NCI-H1105 treated with DMSO at 0.1 percent for 48 hours (cell line): ENCODE measurements at regions not wholly inside any gene's neighbourhood (a gene's known extent, or its start where the extent isn't known, plus 50 kb on each side); places are given as distances from the start of the nearest gene placed in this dataset.

Experiments
- DNase-seq: peaks from one replicate; lab custom pipeline; 2025; lab: John Stamatoyannopoulos, UW

- no peak for DNase-seq
These were observed 56.0 kb downstream of the PLK2 start for GRCh38 chr5:58403822-58404433.

- DNase-seq: no peak
These were observed 58.2 kb downstream of the PLK2 start for GRCh38 chr5:58401701-58402100.

GRCh38 chr5:58400737-58401136, 59.1 kb downstream of the PLK2 start:
- no peak for DNase-seq

GRCh38 chr5:58399951-58400350, 59.9 kb downstream of the PLK2 start:
- DNase-seq: no peak

GRCh38 chr5:58394339-58394738, 65.5 kb downstream of the PLK2 start:
- no peak for DNase-seq

GRCh38 chr5:58393716-58394115, 66.2 kb downstream of the PLK2 start:
- no peak for DNase-seq

- no peak for DNase-seq
These were observed 67.4 kb downstream of the PLK2 start for GRCh38 chr5:58392496-58392895.

- DNase-seq: no peak
These were observed 76.4 kb downstream of the PLK2 start for GRCh38 chr5:58383448-58383847.

GRCh38 chr5:58382131-58382534, 77.8 kb downstream of the PLK2 start:
- no peak for DNase-seq

- DNase-seq: no peak
These were observed 78.3 kb downstream of the PLK2 start for GRCh38 chr5:58381566-58381965.

- DNase-seq: no peak
These were observed 79.2 kb downstream of the PLK2 start for GRCh38 chr5:58380655-58381054.

- DNase-seq: no peak
These were observed 81.1 kb downstream of the PLK2 start for GRCh38 chr5:58378613-58379390.

GRCh38 chr5:58370606-58371005, 89.3 kb downstream of the PLK2 start:
- no peak for DNase-seq

- DNase-seq: no peak
These were observed 90.2 kb downstream of the PLK2 start for GRCh38 chr5:58369513-58370190.

GRCh38 chr5:58366461-58366860, 93.4 kb downstream of the PLK2 start:
- no peak for DNase-seq

GRCh38 chr5:58365791-58366190, 94.1 kb downstream of the PLK2 start:
- no peak for DNase-seq

- DNase-seq: no peak
These were observed 96.2 kb downstream of the PLK2 start for GRCh38 chr5:58363461-58364249.

- DNase-seq: no peak
These were observed 97.8 kb downstream of the PLK2 start for GRCh38 chr5:58362135-58362534.

GRCh38 chr5:58360794-58361193, 99.1 kb downstream of the PLK2 start:
- no peak for DNase-seq

GRCh38 chr5:58359981-58360380, 99.9 kb downstream of the PLK2 start:
- DNase-seq: no peak

GRCh38 chr5:58358501-58359178, 101.2 kb downstream of the PLK2 start:
- DNase-seq: no peak
